GM18868 (cell line): ENCODE measurements at regions not wholly inside any gene's neighbourhood (a gene's known extent, or its start where the extent isn't known, plus 50 kb on each side); places are given as distances from the start of the nearest gene placed in this dataset.
"Not testable (repeated sequence)": the region's sequence is repeated elsewhere in the genome, so short reads cannot be mapped to it uniquely, and the experiment has no call there.

ENCODE experiments used
- ATAC-seq: cut with Tn5 transposase; IDR thresholded peaks from one replicate; pipeline ENCODE4 v1.9.1; 2021; ENCODE audit warnings: mild to moderate bottlenecking, moderate library complexity; ENCODE audit not compliant: unreplicated experiment

DNA sequence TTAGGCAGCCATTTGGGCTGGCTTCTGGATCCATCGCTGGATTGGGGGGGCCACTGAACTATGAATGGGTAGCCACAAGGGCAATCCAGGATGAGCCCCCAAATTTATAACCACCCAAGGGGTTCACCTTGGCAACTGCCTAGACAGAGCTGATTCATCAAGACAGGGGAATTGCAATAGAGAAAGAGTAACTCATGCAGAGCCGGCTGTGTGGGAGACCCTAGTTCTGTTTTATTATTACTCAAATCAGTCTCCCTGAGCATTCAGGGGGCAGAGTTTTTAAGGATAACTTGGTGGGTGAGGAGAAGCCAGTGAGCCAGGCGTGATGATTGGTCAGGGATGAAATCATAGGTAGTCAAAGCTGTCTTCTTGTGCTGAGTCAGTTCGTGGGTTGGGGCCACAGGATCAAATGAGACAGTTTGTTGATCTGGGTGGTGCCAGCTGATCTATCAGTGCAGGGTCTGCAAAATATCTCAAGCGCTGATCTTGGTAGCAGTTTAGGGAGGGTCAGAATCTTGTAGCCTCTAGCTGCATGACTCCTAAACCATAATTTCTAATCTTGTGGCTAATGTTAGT is 57.9 kb downstream of the DNAJB9 start:
- no peak for ATAC-seq

DNA sequence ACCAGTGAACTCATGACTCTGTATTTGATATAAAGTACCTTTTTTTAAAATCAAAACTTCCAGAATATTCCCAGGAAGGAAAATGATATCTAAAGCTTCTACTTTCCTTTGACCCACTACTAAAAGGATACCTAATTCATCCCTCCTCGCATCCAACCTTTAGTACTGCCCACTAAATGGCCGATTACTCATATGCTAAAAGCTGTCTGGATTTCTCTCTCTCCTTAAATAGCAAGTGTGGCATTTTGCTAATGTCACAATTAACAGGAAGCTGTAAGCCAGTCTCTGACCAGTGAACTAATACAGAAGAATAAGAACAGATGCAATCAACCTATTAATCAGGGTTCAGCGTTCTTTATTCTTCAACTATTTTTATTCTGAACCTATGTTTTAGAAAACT is 59.0 kb downstream of the DNAJB9 start:
- ATAC-seq: no peak

DNA sequence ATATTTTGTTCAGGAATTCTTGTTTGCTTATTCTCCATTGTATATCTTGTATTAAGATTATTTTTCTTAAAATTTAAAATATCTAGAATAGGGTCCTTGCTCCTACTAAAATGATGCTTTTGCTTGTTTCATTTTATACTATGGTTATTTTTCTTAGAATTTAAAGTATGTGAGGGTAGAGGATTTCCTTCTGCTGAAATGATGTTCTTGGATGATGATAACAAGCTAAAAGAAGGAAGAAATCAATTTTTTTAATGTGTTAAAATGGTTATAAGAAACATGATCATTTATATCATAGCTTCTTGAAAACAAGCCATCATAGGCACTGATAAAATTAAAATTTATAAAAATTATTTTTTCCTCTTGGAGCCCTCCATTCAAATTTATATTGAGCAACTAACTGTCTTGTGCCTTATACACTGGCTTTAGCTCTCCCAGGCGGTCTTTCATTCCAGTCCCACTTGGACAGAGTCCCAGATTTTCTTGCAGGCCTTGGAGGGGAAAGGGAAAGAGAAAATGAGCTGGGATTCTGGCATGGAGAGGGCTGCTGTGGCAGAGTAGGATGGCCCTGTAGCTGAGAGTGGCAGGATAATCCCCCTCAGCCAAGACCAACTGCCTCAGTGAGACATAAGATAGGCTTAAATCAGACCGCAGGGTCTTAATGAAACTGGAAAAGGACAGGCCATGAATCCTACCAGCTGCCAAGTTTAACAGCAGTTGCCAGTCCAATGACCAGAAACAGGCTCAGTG is 60.2 kb downstream of the DNAJB9 start:
- no peak for ATAC-seq

DNA sequence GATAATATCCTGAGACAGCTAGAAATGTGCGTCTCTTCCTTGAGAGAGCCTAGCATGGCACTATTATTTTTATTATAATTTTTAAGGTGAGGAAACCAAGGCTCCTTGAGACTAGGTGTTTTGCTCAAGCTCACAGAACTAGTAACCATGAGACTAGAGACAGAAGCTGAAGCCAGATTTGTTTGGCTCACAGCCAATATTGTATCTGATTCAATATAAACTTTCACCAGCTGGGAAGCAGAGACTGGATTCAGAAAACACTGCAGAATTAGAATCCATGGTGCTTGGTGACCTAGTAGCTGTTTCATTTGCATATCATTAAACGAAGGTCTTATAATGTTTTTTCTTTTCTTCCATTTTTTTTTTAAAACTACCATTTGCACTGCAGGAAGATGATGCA is 64.4 kb downstream of the DNAJB9 start:
- no peak for ATAC-seq

DNA sequence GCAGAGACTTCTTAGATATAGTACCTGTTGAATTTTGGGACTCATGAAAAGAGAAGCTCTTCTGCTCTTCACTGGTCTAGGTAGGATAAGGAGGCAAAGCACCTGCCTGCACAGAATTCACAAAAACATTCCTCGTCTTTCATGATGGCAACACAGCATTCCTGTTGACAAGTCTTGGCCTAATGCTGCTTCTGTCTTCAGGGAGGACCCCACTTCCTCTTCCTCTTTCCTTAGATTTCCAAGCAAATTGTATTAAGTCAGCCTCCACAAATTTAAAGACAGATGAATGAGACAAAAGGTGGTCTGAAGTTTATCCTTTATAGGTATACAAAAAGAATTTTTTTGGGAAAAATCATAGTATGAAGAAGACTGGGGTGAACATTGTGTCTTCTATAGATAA is 64.9 kb downstream of the DNAJB9 start:
- no peak for ATAC-seq

DNA sequence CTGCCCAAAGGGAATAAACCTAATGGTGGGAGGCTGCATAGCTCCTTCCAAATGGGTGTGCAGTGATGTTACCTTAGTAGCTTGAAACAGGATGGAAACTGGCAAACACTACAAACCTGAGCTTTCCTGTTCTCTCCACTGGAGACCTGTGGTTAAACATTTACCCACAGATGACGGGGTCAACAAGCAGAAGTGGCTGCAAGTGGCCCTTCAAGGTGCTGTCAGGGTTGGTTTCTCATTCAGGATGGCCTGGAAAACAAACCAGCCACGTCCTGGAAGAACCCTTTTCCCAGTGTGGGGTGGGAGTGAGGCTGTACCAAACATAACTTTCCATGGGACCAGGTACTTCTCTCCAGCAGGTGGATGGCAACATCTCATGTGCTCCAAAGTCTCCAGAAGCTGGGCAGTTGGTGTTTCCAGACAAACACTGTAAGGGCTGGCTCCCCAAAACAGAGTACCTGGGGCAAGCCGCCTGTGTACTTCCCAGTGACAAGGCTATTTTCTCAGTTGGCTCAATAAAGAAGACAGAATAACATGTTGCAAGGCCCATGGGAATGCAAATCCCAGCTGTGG is 67.5 kb downstream of the DNAJB9 start:
- no peak for ATAC-seq

DNA sequence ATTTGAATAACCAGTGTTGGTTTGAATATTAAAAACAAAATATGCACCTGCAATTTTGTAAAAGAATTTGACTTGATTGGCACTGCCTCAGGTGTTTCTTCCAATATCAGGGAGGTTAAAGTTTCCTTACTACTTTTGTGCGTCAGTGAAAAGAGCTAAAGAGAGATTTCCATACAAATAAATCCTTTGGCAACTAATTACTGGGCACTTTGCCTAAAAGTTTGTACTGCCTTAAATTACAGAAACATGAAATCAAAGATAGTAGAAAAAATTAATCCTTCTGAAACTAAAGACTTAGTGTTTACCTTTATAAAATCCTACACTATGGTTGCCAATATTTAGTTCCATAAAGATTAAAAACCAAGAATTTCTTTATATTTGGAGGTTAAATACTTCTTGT is 72.5 kb downstream of the DNAJB9 start:
- ATAC-seq: no peak

DNA sequence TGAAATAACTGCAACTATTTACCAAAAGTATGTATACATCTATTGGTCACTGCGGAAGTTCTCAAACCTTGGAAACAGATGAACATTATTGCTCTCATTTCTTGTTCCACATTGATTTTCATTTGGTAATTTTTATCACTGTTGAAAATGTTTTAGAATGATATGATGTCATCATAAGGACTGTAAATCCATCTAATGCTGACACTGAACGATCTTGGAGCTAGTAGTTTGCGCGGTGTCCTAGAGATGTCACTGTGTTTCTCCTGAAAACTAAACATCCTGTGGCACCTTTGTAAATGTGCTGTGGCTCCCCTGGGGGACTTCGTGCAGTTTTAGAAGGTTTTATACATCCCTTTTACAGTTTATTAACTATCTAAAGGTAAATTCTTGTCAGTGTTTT is 73.5 kb downstream of the DNAJB9 start:
- ATAC-seq: no peak

DNA sequence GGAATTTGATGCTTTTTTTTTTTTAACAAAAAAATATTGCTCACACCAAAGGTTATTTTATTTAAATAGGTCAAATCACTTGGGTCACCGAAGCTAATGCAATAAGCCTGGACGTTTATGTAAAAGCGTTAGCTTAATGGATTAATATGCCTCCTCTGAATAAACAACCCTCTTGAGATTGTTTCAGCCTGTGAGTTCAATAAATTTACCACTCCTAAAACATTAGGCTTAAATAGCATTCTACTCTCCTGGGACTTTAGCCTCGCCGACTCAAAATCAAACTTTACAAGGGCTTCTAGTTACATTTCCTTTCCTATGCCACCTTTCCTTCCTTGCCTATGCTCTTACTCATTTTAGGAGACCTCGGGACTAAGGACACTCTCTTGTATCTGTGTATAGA is 79.3 kb downstream of the DNAJB9 start:
- no peak for ATAC-seq

DNA sequence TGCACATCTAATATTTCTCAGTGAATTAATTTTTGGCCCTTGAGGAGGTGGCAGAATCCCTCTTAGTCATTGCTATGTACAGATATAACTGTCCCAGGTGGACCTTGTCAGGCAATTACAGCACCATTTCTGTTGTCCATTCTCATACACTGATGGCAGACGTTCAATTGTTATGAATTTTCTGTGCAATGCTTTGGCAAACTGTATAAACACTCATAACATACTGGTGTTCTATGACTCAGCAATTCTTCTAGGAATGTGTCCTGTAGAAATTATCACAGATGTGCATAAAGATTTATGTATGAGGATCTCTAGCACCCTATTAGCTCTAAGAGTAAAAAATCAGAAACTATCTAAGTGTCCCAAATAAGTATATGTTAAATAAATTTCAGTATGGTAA is 80.8 kb downstream of the DNAJB9 start:
- no peak for ATAC-seq

DNA sequence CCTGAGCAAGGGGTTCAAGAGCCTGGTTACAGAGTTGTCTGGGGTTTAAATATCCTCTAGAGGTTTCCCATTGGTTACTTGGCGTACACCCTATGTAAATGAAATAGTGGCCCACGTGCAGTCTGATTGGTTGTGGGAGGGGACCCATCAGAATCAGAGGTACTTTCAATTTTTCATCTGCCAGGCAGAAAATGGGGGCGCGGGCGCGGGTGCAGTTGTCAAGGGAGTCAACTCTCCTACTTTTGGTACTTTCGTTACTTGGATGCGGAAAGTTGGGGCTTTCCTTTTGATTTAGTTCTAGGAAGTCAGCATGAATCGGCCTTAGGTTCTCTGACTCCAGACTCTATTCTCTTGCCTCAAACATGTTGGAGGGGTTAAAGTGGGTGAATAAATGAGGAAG is 83.2 kb downstream of the DNAJB9 start:
- no peak for ATAC-seq

DNA sequence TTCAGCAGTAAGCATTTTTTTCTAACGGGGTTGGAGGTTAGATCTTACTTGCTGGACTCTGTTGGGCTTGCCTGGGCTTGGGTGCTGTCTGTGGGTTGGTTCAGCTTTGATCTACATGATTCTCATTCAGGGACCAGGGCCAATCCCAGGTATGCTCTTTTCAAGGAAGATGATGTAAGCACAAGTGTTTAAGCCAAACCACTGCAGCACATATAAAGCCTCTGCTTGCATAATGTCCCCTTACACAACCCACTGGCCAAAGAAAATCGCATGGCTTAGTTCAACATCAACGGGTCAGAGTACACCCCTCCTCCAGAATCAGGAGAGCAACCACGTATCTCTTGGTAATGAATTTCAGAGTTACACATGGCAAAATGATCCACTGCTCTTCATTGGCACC is 83.9 kb downstream of the DNAJB9 start:
- ATAC-seq: no peak

DNA sequence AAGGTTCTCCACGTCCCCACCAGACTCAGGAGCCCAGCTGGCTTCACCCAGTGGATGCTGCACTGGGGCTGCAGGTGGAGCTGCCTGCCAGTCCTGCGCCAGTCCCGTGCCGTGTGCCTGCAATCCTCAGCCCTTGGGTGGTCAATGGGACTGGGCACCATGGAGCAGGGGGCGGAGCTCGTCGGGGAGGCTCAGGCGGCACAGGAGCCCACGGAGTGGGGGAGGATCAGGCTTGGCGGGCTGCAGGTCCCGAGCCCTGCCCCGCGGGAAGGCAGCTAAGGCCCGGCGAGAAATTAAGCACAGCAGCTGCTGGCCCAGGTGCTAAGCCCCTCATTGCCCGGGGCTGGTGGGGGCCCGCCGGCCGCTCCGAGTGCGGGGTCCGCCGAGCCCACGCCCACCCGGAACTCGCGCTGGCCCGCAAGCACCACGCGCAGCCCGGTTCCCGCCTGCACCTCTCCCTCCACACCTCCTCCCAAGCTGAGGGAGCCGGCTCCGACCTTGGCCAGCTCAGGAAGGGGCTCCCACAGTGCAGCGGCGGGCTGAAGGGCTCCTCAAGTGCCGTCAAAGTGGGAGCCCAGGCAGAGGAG is 87.6 kb downstream of the DNAJB9 start:
- not testable (repeated sequence) for ATAC-seq

DNA sequence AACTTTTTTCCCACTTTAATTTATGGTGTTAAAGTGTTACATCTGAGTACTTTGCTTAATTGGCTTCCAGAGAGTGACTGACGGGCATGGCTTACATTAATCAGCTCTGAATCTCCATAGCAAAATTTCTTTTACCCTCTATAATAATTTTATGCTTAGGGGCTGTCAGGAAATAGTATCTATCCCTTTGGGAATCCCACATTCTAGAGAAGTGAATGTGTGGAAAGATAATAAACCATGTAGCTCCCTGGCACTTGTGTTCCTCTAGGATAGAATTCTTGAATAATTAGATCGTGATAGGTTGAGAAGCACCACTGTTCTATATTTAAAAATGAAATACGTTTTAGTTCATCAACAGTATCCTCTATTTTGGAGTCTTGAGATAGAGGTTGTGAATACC is 89.6 kb downstream of the DNAJB9 start:
- ATAC-seq: no peak

DNA sequence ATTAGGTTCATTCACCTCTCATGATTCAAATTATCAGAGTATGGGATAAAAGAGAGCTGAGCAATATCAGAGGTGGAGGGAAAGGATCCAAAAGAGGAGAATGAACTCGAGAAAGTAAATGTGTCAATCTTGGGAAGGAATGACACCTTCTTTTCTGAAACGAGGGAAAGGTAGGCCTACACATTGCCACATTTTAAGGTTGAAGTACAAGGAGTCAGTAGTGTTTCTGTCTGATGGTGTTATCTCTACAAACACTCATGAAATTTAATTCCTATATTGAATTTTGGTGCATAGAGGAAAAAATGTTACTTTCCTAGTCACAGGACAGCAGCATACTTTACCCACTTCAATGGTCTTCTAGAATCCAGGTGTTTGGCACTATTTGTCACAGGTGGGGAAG is 90.2 kb downstream of the DNAJB9 start:
- ATAC-seq: no peak

DNA sequence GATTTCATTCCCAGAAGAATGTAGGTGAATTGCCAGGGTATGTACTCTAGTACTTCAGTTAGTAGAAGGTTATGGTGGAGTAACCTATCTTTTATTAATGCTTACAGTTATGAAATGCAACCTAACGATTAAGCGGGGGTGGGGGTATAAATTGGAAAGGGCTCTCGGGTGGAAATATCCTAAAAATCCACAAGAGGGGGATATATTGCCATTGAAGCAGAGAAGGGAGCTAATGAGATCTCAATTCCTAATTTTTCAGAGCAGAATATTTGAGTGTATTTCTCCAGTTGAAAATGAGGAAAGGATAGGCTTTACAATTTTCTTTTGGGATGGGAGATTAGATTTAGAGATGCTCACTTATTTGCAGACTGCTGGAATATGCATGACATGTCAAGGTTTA is 90.8 kb downstream of the DNAJB9 start:
- ATAC-seq: no peak

DNA sequence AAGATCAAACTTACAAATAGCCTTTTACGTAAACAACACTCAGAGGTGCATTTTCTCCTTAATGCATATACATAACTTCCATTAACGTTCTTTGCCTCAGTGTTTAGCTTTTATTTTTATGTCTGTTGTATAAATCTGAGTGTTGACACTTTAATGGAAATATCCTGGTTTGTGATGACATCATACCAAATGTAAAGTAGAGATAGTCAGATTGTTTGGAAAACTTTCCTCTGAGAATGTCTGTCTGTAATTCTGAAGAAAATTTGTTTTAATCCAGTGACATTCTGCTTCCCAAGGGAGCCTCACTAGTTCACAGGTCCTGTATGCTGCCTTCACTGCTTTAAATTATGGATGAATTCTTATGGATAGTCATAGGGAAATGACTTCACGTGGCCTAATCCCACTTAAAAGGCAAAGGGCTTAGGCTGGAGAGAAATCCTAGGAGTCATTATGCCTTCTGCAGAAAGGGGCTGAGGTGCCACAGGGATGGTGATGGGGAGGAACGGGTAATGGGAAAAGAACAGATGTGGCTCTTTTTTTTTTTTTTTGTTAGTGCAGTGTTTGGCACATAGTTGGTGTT is 93.2 kb downstream of the DNAJB9 start:
- no peak for ATAC-seq

DNA sequence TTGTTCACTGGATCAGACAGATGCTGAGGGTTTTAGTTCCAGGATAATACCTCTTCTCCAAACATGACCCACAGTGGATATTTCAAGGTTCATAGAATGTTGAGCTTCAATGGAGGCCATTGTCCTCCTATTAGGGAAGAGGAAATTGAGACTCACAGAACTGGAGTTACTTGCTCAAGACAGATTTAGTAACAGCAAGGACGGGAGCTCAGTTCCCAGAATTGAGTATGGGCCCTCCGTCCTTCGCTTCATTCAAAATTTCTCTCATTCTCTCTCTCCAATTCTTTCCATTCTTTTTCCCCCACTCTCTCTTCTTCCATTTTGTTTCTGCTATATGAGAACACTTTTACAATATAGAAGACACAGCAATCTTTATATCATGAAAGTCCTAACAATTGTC is 94.0 kb downstream of the DNAJB9 start:
- no peak for ATAC-seq

DNA sequence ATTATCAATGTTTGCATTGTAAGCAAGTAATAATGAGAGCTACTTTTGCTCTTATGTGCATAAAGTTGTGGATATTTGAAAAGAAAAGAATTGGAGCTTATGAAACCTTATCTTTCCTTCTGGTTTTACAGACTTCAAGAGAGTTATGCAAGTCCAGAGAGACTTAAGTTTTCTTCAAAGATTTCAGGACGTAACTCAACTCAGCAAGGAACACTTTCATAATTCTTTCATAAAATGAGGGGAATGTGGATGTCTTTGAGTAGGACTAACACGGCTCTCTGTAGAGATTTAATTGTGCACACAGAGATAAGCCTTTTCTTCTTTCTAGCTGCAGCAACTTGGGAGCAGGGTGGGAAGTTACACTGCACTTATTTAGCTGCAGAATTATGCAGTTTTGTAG is 97.5 kb downstream of the DNAJB9 start:
- no peak for ATAC-seq

DNA sequence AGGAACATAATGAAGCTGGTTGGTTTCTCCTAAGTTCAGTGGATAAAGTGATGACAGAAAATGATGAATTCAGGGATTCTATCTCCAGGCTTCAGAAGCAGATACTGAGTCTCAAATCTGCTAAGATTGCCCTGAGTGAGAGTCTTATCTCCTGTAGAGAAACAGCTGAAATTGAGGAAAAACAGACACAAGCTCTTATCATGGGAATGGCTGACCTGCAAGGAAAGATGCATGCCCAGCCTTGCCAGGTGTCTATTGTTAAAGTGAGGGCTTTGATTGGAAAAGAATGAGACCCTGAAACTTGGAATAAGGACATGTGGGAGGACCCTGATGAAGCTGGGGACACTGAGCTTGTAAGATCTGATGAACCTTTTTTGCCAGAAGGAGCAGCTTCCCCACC is 100.3 kb downstream of the DNAJB9 start:
- no peak for ATAC-seq

DNA sequence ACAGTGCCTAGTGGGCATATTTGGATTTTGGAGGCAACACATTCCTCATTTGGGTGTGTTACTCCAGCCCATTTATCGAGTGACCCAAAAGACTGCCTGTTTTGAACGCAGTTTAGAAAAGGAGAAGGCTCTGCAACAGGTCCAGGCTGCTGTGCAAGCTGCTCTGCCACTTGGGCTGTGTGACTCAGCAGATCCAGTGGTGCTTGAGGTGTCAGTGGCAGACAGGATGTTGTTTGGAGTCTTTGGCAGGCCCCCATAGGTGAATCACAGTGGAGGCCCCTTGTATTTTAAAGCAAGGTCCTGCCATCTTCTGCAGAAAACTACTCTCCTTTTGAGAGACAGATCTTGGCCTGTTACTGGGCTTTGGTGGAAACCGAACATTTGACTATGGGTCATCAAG is 104.0 kb downstream of the DNAJB9 start:
- not testable (repeated sequence) for ATAC-seq

DNA sequence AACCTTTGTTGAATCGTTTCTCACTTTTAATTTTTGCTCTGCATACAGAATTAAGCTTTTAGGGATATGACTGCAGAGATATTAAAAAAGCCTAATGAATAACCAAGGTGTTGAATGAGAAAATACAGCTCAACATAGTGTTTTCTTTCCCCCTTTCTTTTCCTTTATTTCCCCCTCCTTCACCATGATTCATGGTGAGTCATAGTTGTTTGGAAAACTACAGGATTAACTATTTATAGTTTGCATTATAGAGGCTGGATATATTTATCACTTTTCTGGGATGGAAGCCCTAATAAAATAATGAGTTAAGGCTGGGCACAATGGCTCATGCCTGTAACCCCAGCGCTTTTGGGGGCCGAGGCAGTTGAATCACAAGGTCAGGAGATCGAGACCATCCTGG is 115.0 kb downstream of the DNAJB9 start:
- no peak for ATAC-seq
